ENCODE measurements at regions not wholly inside any gene's neighbourhood (a gene's known extent, or its start where the extent isn't known, plus 50 kb on each side); places are given as distances from the start of the nearest gene placed in this dataset.

DNA sequence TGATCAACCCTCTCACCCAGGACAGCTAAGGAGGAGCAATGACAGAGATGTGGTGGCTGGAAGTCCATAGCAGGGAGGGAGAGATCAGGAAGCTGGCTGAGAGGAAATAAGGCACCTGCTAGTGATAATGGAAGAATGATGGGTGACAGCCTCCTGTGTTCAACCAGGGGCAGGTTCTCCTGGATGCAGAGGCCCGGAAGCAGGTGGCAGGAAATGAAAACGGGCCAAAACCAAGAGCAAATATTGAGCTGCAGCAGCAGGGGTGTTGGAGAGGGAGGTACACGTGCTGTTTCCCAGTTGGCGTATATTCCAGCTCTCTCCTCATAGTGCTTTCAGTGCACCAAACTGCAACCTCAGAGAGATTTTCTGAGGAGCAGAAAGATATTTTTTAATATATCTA is 213.4 kb upstream of the TBL1XR1 start:
- TF ChIP-seq CTCF (IDR thresholded peaks at IDR 0.05) (no peak), POLR2AphosphoS5 (IDR thresholded peaks at IDR 0.05) (no peak)

All from breast epithelium (tissue), 3 donors.